Astrocyte of the spinal cord (primary cell): ENCODE measurements at regions not wholly inside any gene's neighbourhood (a gene's known extent, or its start where the extent isn't known, plus 50 kb on each side); places are given as distances from the start of the nearest gene placed in this dataset.

Source experiments
- DNase-seq: peaks from one replicate; pipeline ENCODE4 v3.0.0; 2011; ENCODE audit warnings: low read depth, low spot score
- H3K4me3 ChIP-seq: 2 replicates; pipeline ENCODE4 v1.5.1; 2011; ENCODE audit warnings: low read depth, mild to moderate bottlenecking, low read length, moderate library complexity
- CTCF ChIP-seq: IDR thresholded peaks from 2 replicates; pipeline ENCODE4 v1.5.1; 2012; ENCODE audit warnings: low read depth, mild to moderate bottlenecking, low read length, inconsistent platforms
- in situ Hi-C: cut with HindIII; loops from 2 replicates; pipeline ENCODE4 v1.10.0; 2017; ENCODE audit warnings: low sequenced_read_pairs

- no peak for TF ChIP-seq CTCF
- H3K4me3 ChIP-seq: no peak overlapping the region
- no peak for DNase-seq
- in situ Hi-C loops: no loop called here
These were observed 112.3 kb downstream of the ERMARD start for GRCh38 chr6:169863710-169864109.

- in situ Hi-C loops: no loop called here
- DNase-seq: no peak
- H3K4me3 ChIP-seq: no peak overlapping the region
- TF ChIP-seq CTCF: no peak
These were observed 111.6 kb downstream of the ERMARD start for GRCh38 chr6:169862892-169863525.

- in situ Hi-C loops: no loop called here
- TF ChIP-seq CTCF: no peak
- no peak for DNase-seq
- H3K4me3 ChIP-seq: no peak overlapping the region
These were observed 110.8 kb downstream of the ERMARD start for GRCh38 chr6:169862043-169862891.

GRCh38 chr6:169861431-169862042 lies 110.1 kb downstream of the ERMARD start:
- H3K4me3 ChIP-seq: no peak overlapping the region
- TF ChIP-seq CTCF: no peak
- DNase-seq: no peak
- in situ Hi-C loops: no loop called here

GRCh38 chr6:169859978-169860703 lies 108.7 kb downstream of the ERMARD start:
- no peak overlapping the region for H3K4me3 ChIP-seq
- no peak for DNase-seq
- TF ChIP-seq CTCF: no peak
- in situ Hi-C loops: no loop called here

GRCh38 chr6:169859401-169859977 lies 108.1 kb downstream of the ERMARD start:
- TF ChIP-seq CTCF: no peak
- no peak overlapping the region for H3K4me3 ChIP-seq
- in situ Hi-C loops: no loop called here
- DNase-seq: no peak
